C4-2B (cell line): ENCODE measurements at regions not wholly inside any gene's neighbourhood (a gene's known extent, or its start where the extent isn't known, plus 50 kb on each side); places are given as distances from the start of the nearest gene placed in this dataset.

Experiments used
- CTCF ChIP-seq: fragments of 450-650 bp; conservative IDR thresholded peaks from 2 replicates; pipeline ENCODE4 v1.5.1; 2017; ENCODE audit warnings: mild to moderate bottlenecking
- ZFX ChIP-seq: fragments of 450-650 bp; IDR thresholded peaks from 2 replicates; pipeline ENCODE4 v1.6.1; 2017

- TF ChIP-seq CTCF, result no peak
- no peak for TF ChIP-seq ZFX
Measured at GRCh38 chr22:47568700-47569099, 806.2 kb downstream of the TBC1D22A start.
